Effector memory CD4-positive, alpha-beta T cell (primary cell): ENCODE measurements at regions not wholly inside any gene's neighbourhood (a gene's known extent, or its start where the extent isn't known, plus 50 kb on each side); places are given as distances from the start of the nearest gene placed in this dataset.

Source experiments
- DNase-seq, 3 donors: peaks; one replicate each; pipeline ENCODE4 v3.0.0-alpha.2; 2020
- H3K27ac ChIP-seq: 2 replicates; pipeline ENCODE4 v1.7.0; 2013; ENCODE audit warnings: mild to moderate bottlenecking, low read length, moderate library complexity; ENCODE audit not compliant: insufficient read depth, poor library complexity, severe bottlenecking
- H3K27me3 ChIP-seq: replicated peaks from 2 replicates; pipeline ENCODE4 v1.7.0; 2013; ENCODE audit warnings: mild to moderate bottlenecking, low read length; ENCODE audit not compliant: insufficient read depth, control insufficient read depth, poor library complexity, severe bottlenecking
- H3K36me3 ChIP-seq: 2 replicates; pipeline ENCODE4 v1.7.0; 2013; ENCODE audit warnings: mild to moderate bottlenecking, low read length, moderate library complexity; ENCODE audit not compliant: control insufficient read depth, insufficient read depth
- H3K4me1 ChIP-seq: 2 replicates; pipeline ENCODE4 v1.7.0; 2013; ENCODE audit warnings: low read length, mild to moderate bottlenecking; ENCODE audit not compliant: control insufficient read depth, insufficient read depth, poor library complexity, severe bottlenecking
- H3K4me3 ChIP-seq: 2 replicates; pipeline ENCODE4 v1.7.0; 2013; ENCODE audit warnings: low read length, low read depth, mild to moderate bottlenecking; ENCODE audit not compliant: insufficient read depth, poor library complexity, severe bottlenecking
- H3K9me3 ChIP-seq: 2 replicates; pipeline ENCODE4 v1.7.0; 2013; ENCODE audit warnings: mild to moderate bottlenecking, low read length, moderate library complexity; ENCODE audit not compliant: control insufficient read depth

- H3K27me3 ChIP-seq: no peaks in the 10 kb centered on the region
- H3K27ac ChIP-seq: no peak overlapping the region
- H3K4me1 ChIP-seq: no peaks in the 10 kb centered on the region
- no peak for DNase-seq
- no peak overlapping the region for H3K4me3 ChIP-seq
- H3K9me3 ChIP-seq: no peaks in the 10 kb centered on the region
- H3K36me3 ChIP-seq: no peaks in the 10 kb centered on the region
These were observed 202.9 kb upstream of the TCERG1L start for GRCh38 chr10:131514454-131514853.

- Histone ChIP-seq H3K36me3 (no peaks in the 10 kb centered on the region), H3K9me3 (no peaks in the 10 kb centered on the region), H3K27me3 (no peaks in the 10 kb centered on the region), H3K4me3 (no peak overlapping the region), H3K27ac (no peak overlapping the region), H3K4me1 (no peaks in the 10 kb centered on the region)
- DNase-seq: no peak
These were observed 204.8 kb upstream of the TCERG1L start for GRCh38 chr10:131516285-131516684.

GRCh38 chr10:131517781-131518180 is 206.3 kb upstream of the TCERG1L start:
- no peaks in the 10 kb centered on the region for H3K4me1 ChIP-seq
- no peaks in the 10 kb centered on the region for H3K27me3 ChIP-seq
- no peaks in the 10 kb centered on the region for H3K36me3 ChIP-seq
- H3K27ac ChIP-seq: no peak overlapping the region
- H3K9me3 ChIP-seq: no peaks in the 10 kb centered on the region
- DNase-seq: no peak
- H3K4me3 ChIP-seq: no peak overlapping the region

- Histone ChIP-seq H3K9me3 (no peaks in the 10 kb centered on the region), H3K4me3 (no peak overlapping the region), H3K4me1 (no peaks in the 10 kb centered on the region), H3K27ac (no peak overlapping the region), H3K36me3 (no peaks in the 10 kb centered on the region), H3K27me3 (no peaks in the 10 kb centered on the region)
- no peak for DNase-seq
These were observed 208.4 kb upstream of the TCERG1L start for GRCh38 chr10:131519723-131520605.

GRCh38 chr10:131531265-131532190 is 220.0 kb upstream of the TCERG1L start:
- Histone ChIP-seq H3K4me1 (no peaks in the 10 kb centered on the region), H3K27ac (no peak overlapping the region), H3K9me3 (no peaks in the 10 kb centered on the region), H3K4me3 (no peak overlapping the region), H3K27me3 (no peaks in the 10 kb centered on the region), H3K36me3 (no peaks in the 10 kb centered on the region)
- DNase-seq: no peak

- no peak overlapping the region for H3K4me3 ChIP-seq
- H3K36me3 ChIP-seq: no peaks in the 10 kb centered on the region
- H3K27ac ChIP-seq: no peak overlapping the region
- no peaks in the 10 kb centered on the region for H3K4me1 ChIP-seq
- H3K27me3 ChIP-seq: no peaks in the 10 kb centered on the region
- DNase-seq: no peak
- no peaks in the 10 kb centered on the region for H3K9me3 ChIP-seq
These were observed 220.8 kb upstream of the TCERG1L start for GRCh38 chr10:131532291-131532690.

- Histone ChIP-seq H3K9me3 (no peaks in the 10 kb centered on the region), H3K36me3 (no peaks in the 10 kb centered on the region), H3K27ac (no peak overlapping the region), H3K4me1 (no peaks in the 10 kb centered on the region), H3K4me3 (no peak overlapping the region), H3K27me3 (no peaks in the 10 kb centered on the region)
- no peak for DNase-seq
These were observed 221.3 kb upstream of the TCERG1L start for GRCh38 chr10:131532745-131533341.

GRCh38 chr10:131533846-131534526 is 222.5 kb upstream of the TCERG1L start:
- H3K9me3 ChIP-seq: no peaks in the 10 kb centered on the region

GRCh38 chr10:131534836-131535235 is 223.3 kb upstream of the TCERG1L start:
- Histone ChIP-seq H3K36me3 (no peaks in the 10 kb centered on the region), H3K4me1 (no peaks in the 10 kb centered on the region), H3K27ac (no peak overlapping the region), H3K9me3 (no peaks in the 10 kb centered on the region), H3K4me3 (no peak overlapping the region), H3K27me3 (no peaks in the 10 kb centered on the region)
- DNase-seq: no peak

More at GRCh38 chr10:131533846-131534526, 222.5 kb upstream of the TCERG1L start:
- Histone ChIP-seq H3K4me1 (no peaks in the 10 kb centered on the region), H3K4me3 (no peak overlapping the region), H3K27me3 (no peaks in the 10 kb centered on the region), H3K27ac (no peak overlapping the region), H3K36me3 (no peaks in the 10 kb centered on the region)
- DNase-seq: no peak
